HEK293T (cell line): ENCODE measurements at regions not wholly inside any gene's neighbourhood (a gene's known extent, or its start where the extent isn't known, plus 50 kb on each side); places are given as distances from the start of the nearest gene placed in this dataset.

Source experiments
- CTCF ChIA-PET: fragments of 350-600 bp; formaldehyde crosslinking; extraction: SDS; loops from one replicate; lab custom pipeline; 2021; ENCODE audit warnings: antibody characterized with exemption, inconsistent platforms; lab: Yijun Ruan, JAX
- POLR2A ChIA-PET: fragments of 350-600 bp; formaldehyde crosslinking; extraction: SDS; loops from one replicate; lab custom pipeline; 2020; ENCODE audit warnings: antibody characterized with exemption, inconsistent platforms; lab: Yijun Ruan, JAX
- DNase-seq: peaks from one replicate; pipeline ENCODE4 v3.0.0; 2012; ENCODE audit warnings: mixed read lengths; ENCODE audit errors: extremely low spot score
- ARNT ChIP-seq: fragments of 450-650 bp; IDR thresholded peaks from 2 replicates; pipeline ENCODE4 v1.6.1; 2017; ENCODE audit warnings: mild to moderate bottlenecking
- BHLHE40 ChIP-seq: fragments of 450-650 bp; IDR thresholded peaks from 2 replicates; pipeline ENCODE4 v1.6.1; 2016; ENCODE audit warnings: mild to moderate bottlenecking, moderate library complexity, borderline replicate concordance
- CTBP1 ChIP-seq: fragments of 450-650 bp; IDR thresholded peaks from 2 replicates; pipeline ENCODE4 v1.6.1; 2016; ENCODE audit warnings: borderline replicate concordance
- ELF4 ChIP-seq: fragments of 450-650 bp; IDR thresholded peaks from 2 replicates; pipeline ENCODE4 v1.6.1; 2017; ENCODE audit warnings: antibody characterized with exemption
- FOXA1 ChIP-seq: fragments of 450-650 bp; IDR thresholded peaks from 2 replicates; pipeline ENCODE4 v1.6.1; 2016; ENCODE audit warnings: mild to moderate bottlenecking
- FOXK2 ChIP-seq: fragments of 450-650 bp; IDR thresholded peaks from 2 replicates; pipeline ENCODE4 v1.6.1; 2016; ENCODE audit warnings: mild to moderate bottlenecking
- FOXM1 ChIP-seq: fragments of 450-650 bp; IDR thresholded peaks from 2 replicates; pipeline ENCODE4 v1.6.1; 2017; ENCODE audit warnings: mild to moderate bottlenecking, borderline replicate concordance
- HDGF ChIP-seq: fragments of 450-650 bp; IDR thresholded peaks from 2 replicates; pipeline ENCODE4 v1.6.1; 2017; ENCODE audit warnings: antibody characterized with exemption, borderline replicate concordance
- L3MBTL2 ChIP-seq: fragments of 450-650 bp; conservative IDR thresholded peaks from 2 replicates; pipeline ENCODE4 v1.6.1; 2016; ENCODE audit warnings: mild to moderate bottlenecking
- LEF1 ChIP-seq: fragments of 450-650 bp; IDR thresholded peaks from 2 replicates; pipeline ENCODE4 v1.6.1; 2017; ENCODE audit warnings: mild to moderate bottlenecking, borderline replicate concordance
- NFRKB ChIP-seq: fragments of 450-650 bp; IDR thresholded peaks from 2 replicates; pipeline ENCODE4 v1.6.1; 2016; ENCODE audit warnings: mild to moderate bottlenecking, moderate library complexity
- SP1 ChIP-seq: fragments of 450-650 bp; IDR thresholded peaks from 2 replicates; pipeline ENCODE4 v1.6.1; 2017
- SUZ12 ChIP-seq: fragments of 450-650 bp; IDR thresholded peaks from 2 replicates; pipeline ENCODE4 v1.6.1; 2016; ENCODE audit warnings: mild to moderate bottlenecking
- TARDBP ChIP-seq: fragments of 450-650 bp; IDR thresholded peaks from 2 replicates; pipeline ENCODE4 v1.6.1; 2016
- ZNF384 ChIP-seq: fragments of 450-650 bp; IDR thresholded peaks from 2 replicates; pipeline ENCODE4 v1.6.1; 2016
- TF ChIP-seq, protein P1 (sequence below): fragments of 450-650 bp; IDR thresholded peaks from 2 replicates; pipeline ENCODE4 v1.6.1; 2016

DNA sequence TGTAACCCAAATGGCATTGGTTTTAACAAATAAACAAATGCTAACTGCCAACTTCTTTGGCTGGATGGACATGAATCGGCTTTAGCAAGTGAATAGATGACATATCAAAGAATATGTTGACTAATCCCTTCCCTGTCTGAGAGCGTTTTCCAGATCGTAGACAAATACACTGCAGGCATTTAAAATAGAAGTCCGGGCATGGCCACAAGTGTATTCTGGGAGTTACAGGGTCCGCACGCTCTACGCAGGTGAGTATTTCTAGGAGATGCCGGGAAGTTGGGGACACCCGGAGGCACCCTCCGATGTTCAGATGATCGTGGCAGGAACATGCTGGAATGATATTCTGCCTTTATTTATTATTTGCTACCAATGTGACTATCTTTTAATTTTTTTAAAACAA, 53.2 kb upstream of the ZNF536 start:
- CTCF ChIA-PET: interaction anchor here (1.0 kb wide), 1 partner anchor 13 kb away, joined by 4 read pairs; no protein-coding TSS in a partner anchor
- no peak for DNase-seq
- TF ChIP-seq BHLHE40 (no peak), FOXK2 (no peak), SUZ12 (no peak), ZNF384 (no peak), FOXM1 (no peak), L3MBTL2 (no peak), NFRKB (no peak), CTBP1 (no peak), ELF4 (no peak), SP1 (no peak), TARDBP (no peak), HDGF (no peak), ARNT (no peak), FOXA1 (no peak)
- TF ChIP-seq, protein P1, sequence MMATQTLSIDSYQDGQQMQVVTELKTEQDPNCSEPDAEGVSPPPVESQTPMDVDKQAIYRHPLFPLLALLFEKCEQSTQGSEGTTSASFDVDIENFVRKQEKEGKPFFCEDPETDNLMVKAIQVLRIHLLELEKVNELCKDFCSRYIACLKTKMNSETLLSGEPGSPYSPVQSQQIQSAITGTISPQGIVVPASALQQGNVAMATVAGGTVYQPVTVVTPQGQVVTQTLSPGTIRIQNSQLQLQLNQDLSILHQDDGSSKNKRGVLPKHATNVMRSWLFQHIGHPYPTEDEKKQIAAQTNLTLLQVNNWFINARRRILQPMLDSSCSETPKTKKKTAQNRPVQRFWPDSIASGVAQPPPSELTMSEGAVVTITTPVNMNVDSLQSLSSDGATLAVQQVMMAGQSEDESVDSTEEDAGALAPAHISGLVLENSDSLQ: no peak
- POLR2A ChIA-PET: no interaction called here

DNA sequence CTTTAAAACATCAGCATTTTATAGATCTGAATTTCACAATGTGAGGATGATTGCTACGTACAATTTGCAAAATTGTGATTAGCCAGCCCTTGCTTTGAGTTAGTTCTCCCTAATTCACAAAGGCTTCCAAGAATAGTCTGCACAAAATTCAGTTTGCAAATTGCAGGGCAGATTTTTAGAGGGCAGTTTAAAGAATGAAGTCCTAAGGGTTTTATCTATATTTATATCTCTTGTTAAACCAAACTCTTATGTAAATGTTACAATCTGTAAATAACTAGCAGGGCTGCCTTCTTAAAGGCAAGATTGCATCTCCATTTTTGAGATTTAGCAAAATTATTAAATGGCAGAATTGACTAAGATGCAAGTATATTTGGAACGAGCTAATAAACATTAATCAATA, 52.8 kb upstream of the ZNF536 start:
- no peak for TF ChIP-seq HDGF
- TF ChIP-seq, protein P1: no peak
- no peak for TF ChIP-seq BHLHE40
- TF ChIP-seq CTBP1: no peak
- no peak for TF ChIP-seq ARNT
- no peak for TF ChIP-seq LEF1
- TF ChIP-seq TARDBP: no peak
- no peak for TF ChIP-seq L3MBTL2
- no peak for TF ChIP-seq FOXA1
- TF ChIP-seq SUZ12: no peak
- TF ChIP-seq SP1: no peak
- no peak for TF ChIP-seq FOXK2
- ChIA-PET CTCF (interaction anchor here (1.0 kb wide), 1 partner anchor 14 kb away, joined by 4 read pairs; no protein-coding TSS in a partner anchor), POLR2A (no interaction called here)
- DNase-seq: no peak

DNA sequence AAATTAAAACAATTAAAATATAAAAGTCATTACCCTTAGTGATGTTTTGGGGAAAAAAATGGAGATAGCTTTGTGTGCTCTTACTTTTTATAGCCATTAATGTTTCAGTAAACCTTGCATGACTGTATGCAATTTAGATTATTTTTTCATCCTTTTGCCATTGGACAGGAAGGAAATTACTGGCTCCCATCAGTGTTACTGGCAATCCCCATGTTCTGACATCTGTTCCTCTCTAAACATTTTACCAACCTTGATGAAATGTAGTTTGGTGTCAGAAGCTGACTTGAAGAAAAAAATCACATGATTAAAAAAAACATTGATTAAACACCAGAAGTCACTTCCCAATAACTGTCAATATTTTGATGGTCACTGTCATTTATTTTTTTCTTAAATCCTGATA, 52.3 kb upstream of the ZNF536 start:
- TF ChIP-seq BHLHE40: no peak
- no peak for TF ChIP-seq NFRKB
- TF ChIP-seq, protein P1: no peak
- TF ChIP-seq FOXK2: no peak
- TF ChIP-seq L3MBTL2: no peak
- TF ChIP-seq HDGF: no peak
- TF ChIP-seq ZNF384: no peak
- no peak for TF ChIP-seq ARNT
- no peak for TF ChIP-seq ELF4
- no peak for TF ChIP-seq LEF1
- TF ChIP-seq FOXA1: no peak
- no peak for TF ChIP-seq SP1
- TF ChIP-seq TARDBP: no peak
- TF ChIP-seq SUZ12: no peak
- no peak for TF ChIP-seq CTBP1
- no peak for TF ChIP-seq FOXM1
- CTCF ChIA-PET: no interaction called here
- POLR2A ChIA-PET: no interaction called here
- no peak for DNase-seq

DNA sequence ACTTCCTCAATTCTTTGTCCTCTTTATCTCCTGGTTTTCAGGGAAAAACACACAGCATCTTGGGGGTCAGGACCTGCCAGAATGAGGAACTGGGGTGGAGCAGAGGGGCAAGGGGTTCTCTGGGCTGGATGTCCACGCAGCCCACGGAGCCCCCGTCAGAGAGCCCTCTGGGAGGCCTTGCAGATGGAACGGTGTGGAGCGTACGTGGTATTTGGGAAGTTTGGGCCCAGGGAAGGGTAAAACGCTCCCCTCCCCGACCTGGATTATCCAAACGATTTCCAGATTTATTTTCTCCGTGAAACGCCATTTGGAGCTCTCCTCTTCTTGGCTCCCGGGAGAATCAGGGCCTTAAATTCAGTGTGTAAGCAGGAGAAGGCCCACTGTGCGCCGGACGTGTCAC, 51.7 kb upstream of the ZNF536 start:
- ChIA-PET CTCF (interaction anchor here (0.6 kb wide), 1 partner anchor 21 kb away, joined by 3 read pairs; no protein-coding TSS in a partner anchor), POLR2A (no interaction called here)
- DNase-seq: no peak
- no peak for TF ChIP-seq SUZ12
- TF ChIP-seq NFRKB: no peak
- TF ChIP-seq FOXA1: no peak
- TF ChIP-seq SP1: no peak
- TF ChIP-seq BHLHE40: no peak
- TF ChIP-seq ARNT: no peak
- TF ChIP-seq HDGF: no peak
- TF ChIP-seq L3MBTL2: no peak

DNA sequence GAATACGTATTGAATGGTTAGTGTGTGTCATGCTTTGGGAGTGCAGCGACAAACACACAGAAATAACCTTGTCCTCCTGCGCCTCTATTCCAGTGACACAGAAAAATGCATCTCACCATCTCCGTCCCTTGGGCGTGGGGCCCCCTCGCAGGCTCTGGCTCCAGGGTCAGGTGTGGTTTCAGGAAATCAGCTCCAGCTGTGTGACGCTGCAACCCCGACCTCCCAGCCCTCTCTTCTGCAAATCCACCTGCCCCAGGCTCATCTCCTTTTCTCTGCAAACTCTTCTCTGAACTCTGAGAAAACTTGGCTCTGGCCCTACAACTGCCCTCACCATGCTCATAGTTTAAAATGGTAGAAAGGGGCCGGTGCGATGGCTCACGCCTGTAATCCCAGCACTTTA, 51.3 kb upstream of the ZNF536 start:
- ChIA-PET POLR2A (no interaction called here), CTCF (interaction anchor here (0.6 kb wide), 1 partner anchor 20 kb away, joined by 3 read pairs; no protein-coding TSS in a partner anchor)
- DNase-seq: no peak
- TF ChIP-seq SUZ12 (no peak), LEF1 (no peak), NFRKB (no peak), L3MBTL2 (no peak), ZNF384 (no peak), TARDBP (no peak), FOXK2 (no peak), HDGF (no peak), BHLHE40 (no peak)
